ENCODE measurements at regions not wholly inside any gene's neighbourhood (a gene's known extent, or its start where the extent isn't known, plus 50 kb on each side); places are given as distances from the start of the nearest gene placed in this dataset.

DNA sequence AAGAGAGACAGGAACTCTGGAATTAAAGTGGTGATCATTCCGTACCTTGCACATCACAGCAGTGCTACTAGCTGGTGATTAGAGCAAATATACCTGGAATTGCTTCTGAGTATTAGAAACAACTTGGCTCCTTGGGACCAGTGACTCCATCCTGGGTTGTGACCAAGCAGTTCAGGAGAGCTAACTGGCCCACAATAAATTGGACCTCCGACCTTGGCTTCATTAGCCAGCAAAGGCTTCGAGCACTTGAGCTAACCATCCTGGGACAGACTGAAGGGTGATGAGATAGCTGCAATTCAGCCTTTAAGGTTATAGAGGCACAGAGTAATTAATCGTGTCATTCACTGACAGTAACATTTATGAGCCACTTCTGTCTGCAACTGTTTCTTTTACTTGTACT is 287.8 kb downstream of the INHBA start:
- TF ChIP-seq POLR2A (IDR thresholded peaks at IDR 0.05) (no peak), EP300 (IDR thresholded peaks at IDR 0.05; ENCODE audit: low read depth) (no peak), POLR2AphosphoS5 (IDR thresholded peaks at IDR 0.05) (no peak)
- TF ChIP-seq, protein P1, sequence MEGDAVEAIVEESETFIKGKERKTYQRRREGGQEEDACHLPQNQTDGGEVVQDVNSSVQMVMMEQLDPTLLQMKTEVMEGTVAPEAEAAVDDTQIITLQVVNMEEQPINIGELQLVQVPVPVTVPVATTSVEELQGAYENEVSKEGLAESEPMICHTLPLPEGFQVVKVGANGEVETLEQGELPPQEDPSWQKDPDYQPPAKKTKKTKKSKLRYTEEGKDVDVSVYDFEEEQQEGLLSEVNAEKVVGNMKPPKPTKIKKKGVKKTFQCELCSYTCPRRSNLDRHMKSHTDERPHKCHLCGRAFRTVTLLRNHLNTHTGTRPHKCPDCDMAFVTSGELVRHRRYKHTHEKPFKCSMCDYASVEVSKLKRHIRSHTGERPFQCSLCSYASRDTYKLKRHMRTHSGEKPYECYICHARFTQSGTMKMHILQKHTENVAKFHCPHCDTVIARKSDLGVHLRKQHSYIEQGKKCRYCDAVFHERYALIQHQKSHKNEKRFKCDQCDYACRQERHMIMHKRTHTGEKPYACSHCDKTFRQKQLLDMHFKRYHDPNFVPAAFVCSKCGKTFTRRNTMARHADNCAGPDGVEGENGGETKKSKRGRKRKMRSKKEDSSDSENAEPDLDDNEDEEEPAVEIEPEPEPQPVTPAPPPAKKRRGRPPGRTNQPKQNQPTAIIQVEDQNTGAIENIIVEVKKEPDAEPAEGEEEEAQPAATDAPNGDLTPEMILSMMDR (IDR thresholded peaks at IDR 0.05) = no peak
- no peak overlapping the region for H3K27ac ChIP-seq
- no peaks in the 10 kb centered on the region for H3K27me3 ChIP-seq
- H3K36me3 ChIP-seq = no peaks in the 10 kb centered on the region
- H3K4me1 ChIP-seq = no peaks in the 10 kb centered on the region
- WGBS, 2 donors (ENCODE audit: low coverage in 1 of 2) = 60 to 76% methylated on average over 1 to 4 of the region's 4 CpGs
- intact Hi-C loops (cut with DNase I; ENCODE audit: low total_unique reads) = no loop called here
- H3K9me3 ChIP-seq = no peaks in the 10 kb centered on the region
- no peak for DNase-seq
- H3K4me3 ChIP-seq = no peak overlapping the region
- in situ Hi-C loops (cut with MboI; ENCODE audit: low pct_ligation_motif_present in 1 of 4, low pct_unique_long_range_greater_than_20kb in 1 of 4, low sequenced_read_pairs in 3 of 4) = no loop called here

DNA sequence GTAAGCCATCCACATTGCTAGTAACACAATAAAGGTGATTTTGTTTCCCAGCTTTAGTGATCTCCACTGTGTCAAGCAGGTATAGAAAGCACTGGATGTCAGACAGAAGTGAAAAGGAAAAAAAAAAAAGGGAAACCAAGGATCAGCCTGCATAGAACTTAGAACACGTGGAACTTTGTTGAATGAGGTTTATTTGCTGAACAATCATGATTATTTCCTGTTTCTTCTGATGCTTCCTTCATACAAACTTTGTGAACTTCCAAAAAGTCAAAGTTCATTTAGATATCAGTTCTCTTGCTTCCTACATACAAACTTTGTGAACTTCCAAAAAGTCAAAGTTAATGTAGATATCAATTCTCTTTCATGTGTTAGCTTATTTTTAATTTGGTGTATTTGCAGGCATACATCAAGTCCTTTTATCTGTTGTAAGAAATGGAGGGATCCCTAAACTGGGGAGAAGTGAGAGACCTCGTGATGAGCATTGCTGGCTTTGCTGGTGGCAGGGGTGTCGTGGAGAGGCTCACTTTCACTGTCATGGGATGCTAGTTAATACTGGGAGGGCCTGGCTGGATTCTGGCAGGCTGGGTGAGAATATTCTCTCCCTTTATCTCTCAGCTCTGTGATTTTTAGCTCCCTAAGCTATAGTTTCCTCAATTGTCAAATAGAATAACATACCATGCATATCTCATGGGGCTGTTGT is 298.4 kb downstream of the INHBA start:
- no peak overlapping the region for H3K4me3 ChIP-seq
- H3K27ac ChIP-seq = no peak overlapping the region
- no peaks in the 10 kb centered on the region for H3K9me3 ChIP-seq
- H3K27me3 ChIP-seq = no peaks in the 10 kb centered on the region
- no peaks in the 10 kb centered on the region for H3K36me3 ChIP-seq
- TF ChIP-seq EP300 (IDR thresholded peaks at IDR 0.05; ENCODE audit: low read depth) (no peak), POLR2AphosphoS5 (IDR thresholded peaks at IDR 0.05) (no peak), POLR2A (IDR thresholded peaks at IDR 0.05) (no peak)
- TF ChIP-seq, protein P1 (IDR thresholded peaks at IDR 0.05) = no peak
- intact Hi-C loops (cut with DNase I; ENCODE audit: low total_unique reads) = no loop called here
- WGBS, 2 donors (ENCODE audit: low coverage in 1 of 2) = 20 to 49% methylated on average over 1 to 3 of the region's 3 CpGs
- no peaks in the 10 kb centered on the region for H3K4me1 ChIP-seq
- in situ Hi-C loops (cut with MboI; ENCODE audit: low pct_ligation_motif_present in 1 of 4, low pct_unique_long_range_greater_than_20kb in 1 of 4, low sequenced_read_pairs in 3 of 4) = no loop called here
- DNase-seq = no peak

DNA sequence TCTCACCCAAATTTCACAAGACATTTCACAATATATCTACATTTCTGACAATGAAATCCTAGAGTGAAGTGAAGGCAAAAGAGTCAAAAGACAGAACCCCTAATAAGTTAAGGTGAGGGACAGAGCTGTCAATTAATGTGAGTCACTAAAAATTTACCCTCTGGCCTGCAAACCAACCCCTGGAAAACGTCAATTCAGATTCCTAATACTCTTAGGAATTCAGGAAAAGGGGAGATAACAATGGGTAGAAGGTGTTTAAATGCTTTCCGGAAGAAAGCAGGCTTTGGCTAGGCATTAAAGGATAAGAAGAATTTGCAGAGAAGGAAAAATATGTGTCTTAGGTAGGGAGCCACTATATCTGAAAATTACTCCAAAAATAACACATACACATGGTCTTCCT is 299.6 kb downstream of the INHBA start:
- in situ Hi-C loops (cut with MboI; ENCODE audit: low pct_ligation_motif_present in 1 of 4, low pct_unique_long_range_greater_than_20kb in 1 of 4, low sequenced_read_pairs in 3 of 4) (no loop called here), intact Hi-C loops (cut with DNase I; ENCODE audit: low total_unique reads) (no loop called here)
- no peaks in the 10 kb centered on the region for H3K27me3 ChIP-seq
- no peaks in the 10 kb centered on the region for H3K4me1 ChIP-seq
- TF ChIP-seq EP300 (IDR thresholded peaks at IDR 0.05; ENCODE audit: low read depth) = no peak
- no peak for TF ChIP-seq POLR2AphosphoS5 (IDR thresholded peaks at IDR 0.05)
- TF ChIP-seq POLR2A (IDR thresholded peaks at IDR 0.05) = no peak
- TF ChIP-seq, protein P1 (IDR thresholded peaks at IDR 0.05) = no peak
- no peaks in the 10 kb centered on the region for H3K9me3 ChIP-seq
- no peaks in the 10 kb centered on the region for H3K36me3 ChIP-seq
- H3K4me3 ChIP-seq = no peak overlapping the region
- no peak for DNase-seq
- no peak overlapping the region for H3K27ac ChIP-seq
- 70 to 80% methylated on average over 1 to 2 of the region's 2 CpGs for WGBS, 2 donors (ENCODE audit: low coverage in 1 of 2)

DNA sequence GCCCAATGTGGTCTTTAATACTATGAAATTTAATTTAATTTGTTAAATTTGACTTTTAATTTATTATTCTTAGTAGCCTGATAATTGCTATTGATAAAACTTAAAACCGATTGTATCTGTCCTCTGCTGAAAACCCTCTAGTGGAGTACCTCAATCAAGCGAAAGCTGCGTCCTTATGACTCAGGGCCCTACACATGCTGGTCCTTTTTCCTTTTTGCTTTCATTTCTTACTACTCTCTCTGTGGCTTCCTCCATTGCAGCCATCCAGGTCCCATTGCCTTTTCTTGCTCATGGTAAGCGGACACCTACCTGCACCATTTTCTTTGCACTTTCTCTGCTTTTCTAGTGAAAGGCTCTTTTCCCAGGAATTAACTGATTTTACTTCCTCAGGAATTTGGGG is 301.1 kb downstream of the INHBA start:
- no peak for TF ChIP-seq POLR2A (IDR thresholded peaks at IDR 0.05)
- TF ChIP-seq, protein P1 (IDR thresholded peaks at IDR 0.05) = no peak
- no peak for TF ChIP-seq POLR2AphosphoS5 (IDR thresholded peaks at IDR 0.05)
- no peak for TF ChIP-seq EP300 (IDR thresholded peaks at IDR 0.05; ENCODE audit: low read depth)
- Histone ChIP-seq H3K27ac (no peak overlapping the region), H3K27me3 (no peaks in the 10 kb centered on the region), H3K4me3 (no peak overlapping the region), H3K4me1 (no peaks in the 10 kb centered on the region), H3K9me3 (no peaks in the 10 kb centered on the region), H3K36me3 (no peaks in the 10 kb centered on the region)
- WGBS, 2 donors (ENCODE audit: low coverage in 1 of 2) = 41 to 63% methylated on average over 4 of the region's 4 CpGs
- DNase-seq = no peak
- intact Hi-C loops (cut with DNase I; ENCODE audit: low total_unique reads) (no loop called here), in situ Hi-C loops (cut with MboI; ENCODE audit: low pct_ligation_motif_present in 1 of 4, low pct_unique_long_range_greater_than_20kb in 1 of 4, low sequenced_read_pairs in 3 of 4) (no loop called here)
